ENCODE measurements at regions not wholly inside any gene's neighbourhood (a gene's known extent, or its start where the extent isn't known, plus 50 kb on each side); places are given as distances from the start of the nearest gene placed in this dataset.

GRCh38 chr2:167490455-167490854 is 602.2 kb downstream of the XIRP2 start:
- no peak for TF ChIP-seq POLR2A (IDR thresholded peaks at IDR 0.05)
- TF ChIP-seq CTCF (IDR thresholded peaks at IDR 0.05), result no peak

Data from lower leg skin (tissue), 3 donors.